Activated CD4-positive, alpha-beta T cell treated with anti-CD3 and anti-CD28 coated beads, Interleukin-2, Interleukin-6, amounts not matched to agents 100 ng/mL and 50 ng/mL, durations not matched to agents 16 hours and 8 hours (primary cell): ENCODE measurements at regions not wholly inside any gene's neighbourhood (a gene's known extent, or its start where the extent isn't known, plus 50 kb on each side); places are given as distances from the start of the nearest gene placed in this dataset.
"Not testable (repeated sequence)": the region's sequence is repeated elsewhere in the genome, so short reads cannot be mapped to it uniquely, and the experiment has no call there.

Source experiments
- DNase-seq: peaks from one replicate; pipeline ENCODE4 v3.0.0-alpha.2; 2020

DNA sequence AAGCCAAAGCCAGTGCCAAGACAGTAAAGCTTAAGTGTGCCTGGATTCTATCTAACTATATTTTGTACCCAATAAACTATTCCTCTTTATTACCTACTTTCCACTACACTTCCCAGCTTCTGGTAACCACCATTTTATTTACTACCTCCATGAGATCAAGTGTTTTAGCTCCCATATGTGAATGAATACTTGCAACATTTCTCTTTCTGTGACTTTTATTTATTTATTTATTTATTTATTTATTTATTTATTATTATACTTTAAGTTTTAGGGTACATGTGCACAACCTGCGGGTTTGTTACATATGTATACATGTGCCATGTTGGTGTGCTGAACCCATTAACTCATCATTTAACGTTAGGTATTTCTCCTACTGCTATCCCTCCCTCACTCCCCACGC lies 582.1 kb downstream of the AMY1C start:
- DNase-seq = no peak

GRCh38 chr1:104337927-104338326 lies 588.2 kb downstream of the AMY1C start:
- not testable (repeated sequence) for DNase-seq

DNA sequence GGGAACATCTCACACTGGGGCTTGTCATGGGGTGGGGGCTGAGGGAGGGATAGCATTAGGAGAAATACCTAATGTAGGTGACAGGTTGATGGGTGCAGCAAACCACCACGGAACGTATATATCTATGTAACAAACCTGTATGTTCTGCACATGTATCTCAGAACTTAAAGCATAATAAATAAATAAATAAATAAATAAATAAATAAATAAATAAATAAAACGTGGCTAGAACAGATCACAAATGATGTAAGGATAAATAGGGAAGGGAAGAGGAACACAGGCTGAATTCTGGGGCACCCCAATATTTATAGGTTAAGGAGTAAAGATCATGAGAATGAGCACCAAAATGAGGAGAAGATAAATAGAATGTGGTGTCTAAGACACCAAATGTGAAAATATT lies 592.2 kb downstream of the AMY1C start:
- DNase-seq = no peak

DNA sequence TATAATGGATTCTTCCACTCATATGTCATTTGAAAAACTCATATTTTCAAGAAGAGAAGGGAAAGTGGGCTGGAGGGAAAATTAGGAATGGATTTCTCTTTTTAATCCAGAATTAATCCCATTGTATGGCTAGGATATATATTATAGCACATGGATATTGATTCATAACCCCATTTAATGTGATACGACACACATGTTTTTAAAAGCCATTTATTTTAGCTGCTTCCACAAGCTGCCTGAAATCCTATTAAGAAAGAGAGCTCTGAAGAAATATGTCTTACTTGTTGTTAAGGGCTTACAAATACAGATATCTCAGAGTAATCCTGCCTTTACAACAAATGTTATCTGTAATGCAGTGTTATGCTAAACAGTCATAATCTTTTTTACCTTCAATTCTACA lies 598.6 kb downstream of the AMY1C start:
- DNase-seq = no peak

GRCh38 chr1:104353580-104353979 lies 603.9 kb downstream of the AMY1C start:
- no peak for DNase-seq

DNA sequence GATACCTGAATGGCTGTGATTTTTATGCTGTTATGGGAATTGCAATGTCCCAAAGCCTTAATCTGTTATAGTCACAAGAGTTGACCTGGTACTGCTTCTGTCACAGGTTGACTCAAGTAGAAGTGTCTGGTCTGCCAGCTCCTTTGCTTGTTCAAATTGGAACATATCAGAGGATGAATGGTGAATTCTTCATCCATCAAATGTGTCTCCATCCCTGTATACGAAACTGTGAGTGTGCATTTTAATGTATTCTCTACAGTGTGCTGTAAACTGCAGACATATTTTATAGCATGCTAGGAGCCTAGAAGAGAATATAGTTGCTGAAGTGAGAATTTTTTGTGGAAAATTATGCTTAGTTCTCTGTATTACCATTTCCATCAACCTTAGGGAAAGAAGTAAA lies 608.4 kb downstream of the AMY1C start:
- DNase-seq = no peak

- no peak for DNase-seq
Measured at GRCh38 chr1:104358621-104359020, 608.9 kb downstream of the AMY1C start.

- DNase-seq = no peak
Measured at GRCh38 chr1:104378414-104378813, 628.7 kb downstream of the AMY1C start.

GRCh38 chr1:104380003-104380402 lies 630.3 kb downstream of the AMY1C start:
- DNase-seq = no peak

DNA sequence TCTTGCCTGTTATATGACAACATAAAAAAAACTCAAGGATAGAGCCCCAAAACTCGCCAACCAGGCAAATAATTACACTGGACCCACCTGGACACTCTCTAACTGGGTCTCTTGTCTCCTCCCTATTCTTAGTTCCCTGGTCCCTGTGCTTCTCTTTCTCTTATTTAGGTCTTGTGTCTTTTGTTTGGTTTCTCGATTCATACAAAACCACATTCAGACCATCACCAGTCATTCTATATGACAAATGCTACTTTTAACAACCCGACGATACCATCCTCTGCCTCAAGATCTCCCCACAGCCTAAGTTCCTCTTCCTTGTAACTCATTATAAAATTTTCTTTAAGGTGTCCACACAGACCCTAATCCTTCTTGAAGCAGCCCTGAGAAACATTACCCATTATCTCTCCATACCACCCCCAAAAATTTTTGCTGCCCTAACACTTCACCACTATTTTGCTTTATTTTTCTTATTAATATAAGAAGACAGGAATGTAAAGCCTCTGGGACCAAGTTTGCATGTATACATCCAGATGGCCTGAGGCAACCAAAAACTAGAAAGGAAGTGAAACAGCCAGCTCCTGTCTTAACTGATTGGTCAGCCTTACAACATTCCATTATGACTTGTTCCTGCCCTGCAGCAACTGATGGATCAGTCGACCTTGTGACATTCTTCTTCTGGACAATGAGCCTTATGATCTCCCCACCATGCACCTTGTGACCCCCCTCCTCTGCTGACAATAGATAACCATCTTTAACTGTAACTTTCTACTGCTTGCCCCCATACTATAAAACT lies 638.2 kb downstream of the AMY1C start:
- DNase-seq = no peak

GRCh38 chr1:104392552-104392951 lies 642.9 kb downstream of the AMY1C start:
- no peak for DNase-seq

DNA sequence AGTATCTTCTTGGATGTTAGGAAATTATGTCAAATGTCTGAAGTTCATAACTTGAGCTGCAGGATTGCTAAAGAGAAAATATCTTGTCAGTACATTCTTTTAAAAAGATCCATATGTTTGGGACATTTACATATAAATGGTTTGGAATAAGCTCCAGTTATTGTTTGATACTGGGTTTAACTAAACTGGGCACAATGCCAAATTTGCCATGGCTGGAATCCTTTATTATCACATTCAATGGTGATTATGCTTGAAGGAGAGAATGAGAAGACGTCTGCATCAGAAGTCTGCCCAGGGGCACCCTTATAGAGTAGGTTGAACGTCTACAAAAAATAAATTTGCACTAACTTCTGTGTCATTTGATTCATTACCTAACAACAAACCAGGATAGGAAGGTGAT lies 652.5 kb downstream of the AMY1C start:
- no peak for DNase-seq

GRCh38 chr1:104403883-104404282 lies 654.2 kb downstream of the AMY1C start:
- no peak for DNase-seq

DNA sequence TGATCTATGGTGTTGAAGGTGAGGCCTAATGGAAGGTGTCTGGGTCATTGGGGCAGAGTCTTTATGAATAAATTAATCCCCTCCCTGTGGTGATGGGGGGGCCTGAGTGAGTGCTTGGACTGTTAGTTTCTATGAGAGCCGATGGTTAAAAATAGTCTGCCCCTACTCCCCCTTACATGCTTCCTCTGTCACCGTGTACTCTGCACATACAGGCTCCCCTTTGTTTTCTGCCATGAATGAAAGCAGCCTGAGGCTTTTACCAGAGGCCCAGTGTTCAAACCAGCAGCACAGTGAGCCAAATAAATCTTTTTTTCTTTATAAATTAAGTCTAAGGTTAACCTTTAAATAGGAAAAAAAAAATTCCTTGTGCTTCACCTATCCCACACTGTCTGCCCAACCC lies 657.0 kb downstream of the AMY1C start:
- no peak for DNase-seq

GRCh38 chr1:104408268-104408667 lies 658.6 kb downstream of the AMY1C start:
- DNase-seq = no peak

GRCh38 chr1:104435255-104435654 lies 685.6 kb downstream of the AMY1C start:
- no peak for DNase-seq

GRCh38 chr1:104440011-104440410 lies 690.3 kb downstream of the AMY1C start:
- DNase-seq = no peak

- no peak for DNase-seq
Measured at GRCh38 chr1:104456724-104457123, 707.0 kb downstream of the AMY1C start.

GRCh38 chr1:104459886-104460285 lies 710.2 kb downstream of the AMY1C start:
- DNase-seq = no peak

DNA sequence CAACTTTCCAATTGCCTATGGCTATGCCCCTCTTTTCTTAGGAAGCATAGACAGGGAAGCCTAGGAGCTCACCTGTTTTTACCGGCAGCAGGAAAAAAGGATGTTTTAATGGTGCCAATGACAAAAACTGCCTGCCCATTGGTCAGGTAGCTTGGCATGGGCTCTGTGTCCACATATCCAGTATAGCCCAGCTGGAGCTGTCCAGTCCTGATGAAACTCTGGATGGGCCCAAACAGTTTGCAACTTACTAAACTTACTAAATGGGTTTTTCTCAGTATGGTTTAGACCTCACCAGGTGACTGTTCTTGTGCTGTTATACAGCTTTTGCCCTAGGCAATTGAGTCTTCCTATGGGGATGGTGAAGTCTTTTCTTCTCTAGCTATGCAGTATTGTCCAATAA lies 711.2 kb downstream of the AMY1C start:
- DNase-seq = no peak

DNA sequence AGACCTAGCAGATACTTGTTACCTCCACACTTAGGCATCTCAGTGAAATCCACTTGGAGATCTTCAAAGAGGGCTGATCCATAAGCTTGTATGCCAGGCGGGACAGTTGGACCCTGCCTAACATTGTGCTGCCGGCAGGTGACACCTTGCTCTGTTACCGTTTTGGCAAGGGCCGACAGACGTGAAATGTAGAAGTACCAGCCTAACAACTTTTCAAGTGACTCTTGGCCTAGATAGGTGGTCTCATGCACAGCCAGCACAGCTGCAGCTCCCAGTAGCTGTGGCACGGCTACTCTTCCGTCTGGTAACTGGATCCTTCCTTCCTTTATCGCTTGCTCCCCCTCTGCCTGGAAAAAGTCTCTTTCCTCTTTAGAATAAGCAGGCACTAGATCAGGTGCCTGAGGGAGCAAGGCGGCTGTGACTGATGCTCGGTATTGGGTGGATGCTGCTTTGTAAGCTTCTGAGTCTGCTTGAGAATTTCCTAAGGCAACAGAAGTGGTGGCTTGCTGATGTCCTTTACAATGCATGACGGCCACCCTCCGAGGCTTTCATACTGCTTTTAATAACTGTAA lies 713.5 kb downstream of the AMY1C start:
- no peak for DNase-seq

DNA sequence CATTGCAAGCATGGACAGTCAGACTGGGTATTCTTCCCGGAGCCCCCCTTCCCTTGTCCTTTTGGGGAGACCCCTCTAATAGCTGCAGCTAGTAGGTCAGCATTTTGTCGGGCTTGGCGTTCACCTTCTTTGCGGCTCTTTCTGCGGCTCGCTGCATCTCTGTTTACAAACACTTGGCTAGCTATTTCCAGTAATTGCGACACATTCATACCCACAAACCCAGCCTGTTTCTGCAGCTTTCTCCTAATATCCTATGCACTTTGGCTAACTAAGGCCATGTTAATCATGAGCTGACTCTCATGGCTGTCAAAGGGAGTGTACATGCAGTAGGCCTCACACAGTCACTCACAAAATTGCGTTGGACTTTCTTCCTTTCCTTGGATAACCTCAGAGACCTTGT lies 716.4 kb downstream of the AMY1C start:
- no peak for DNase-seq

GRCh38 chr1:104467590-104467989 lies 717.9 kb downstream of the AMY1C start:
- peak; percentile 39 for DNase-seq

DNA sequence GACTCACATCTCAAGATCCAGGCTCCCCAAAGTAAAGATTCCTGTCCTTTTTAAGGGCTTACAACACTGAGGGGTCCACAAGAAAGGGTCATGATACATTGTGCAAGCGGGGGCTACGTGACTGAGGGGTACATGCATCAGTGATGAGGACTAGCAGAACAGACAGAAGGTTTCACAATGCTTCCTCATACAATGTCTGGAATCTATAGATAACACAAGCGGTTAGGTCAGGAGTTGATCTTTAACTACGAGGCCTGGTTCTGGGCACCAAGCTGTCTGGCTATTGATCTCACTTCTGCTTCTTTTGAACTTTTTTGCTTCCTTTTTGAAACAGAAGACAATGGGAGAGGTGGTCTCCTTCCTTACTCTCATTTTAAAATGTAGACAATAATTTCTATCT lies 718.6 kb downstream of the AMY1C start:
- DNase-seq = no peak

- DNase-seq = no peak
Measured at GRCh38 chr1:104476126-104476525, 726.4 kb downstream of the AMY1C start.
